K562 (cell line): ENCODE measurements at regions not wholly inside any gene's neighbourhood (a gene's known extent, or its start where the extent isn't known, plus 50 kb on each side); places are given as distances from the start of the nearest gene placed in this dataset.
A peak's percentile ranks its signal among the peaks of the same experiment; 100 is the strongest.

ENCODE experiments used
- BCL6 ChIP-seq: fragments of 250-450 bp; sonication (Bioruptor Pico); IDR thresholded peaks from 2 replicates; pipeline ENCODE4 v1.4.0; 2020
- FOS ChIP-seq: IDR thresholded peaks from 3 replicates; pipeline ENCODE4 v1.6.1; 2011; ENCODE audit not compliant: insufficient read length; ENCODE audit errors: extremely low read depth
- HDAC2 ChIP-seq: fragments of 450-650 bp; IDR thresholded peaks from 2 replicates; pipeline ENCODE4 v1.6.1; 2016; ENCODE audit warnings: mild to moderate bottlenecking
- HMGN3 ChIP-seq: IDR thresholded peaks from 2 replicates; pipeline ENCODE4 v1.6.1; 2011; ENCODE audit warnings: borderline replicate concordance, low read depth, mild to moderate bottlenecking, mixed read lengths, low read length; ENCODE audit not compliant: insufficient read length; ENCODE audit errors: extremely low read depth
- ILK ChIP-seq: fragments of 450-650 bp; IDR thresholded peaks from 2 replicates; pipeline ENCODE4 v1.6.1; 2016; ENCODE audit warnings: missing genetic modification characterization, low read depth, mild to moderate bottlenecking, missing compliant biosample characterization, moderate library complexity, borderline replicate concordance
- JUN ChIP-seq, 2 experiments: sonication (generic) in 1 of 2; formaldehyde crosslinking in 1 of 2; IDR thresholded peaks; 2 replicates each; pipeline versions ENCODE4 v1.6.1 to v1.8.0; 2012 to 2022; ENCODE audit warnings: borderline replicate concordance in 2 of 2, mild to moderate bottlenecking in 2 of 2, improper control_type of control experiment in 1 of 2, low read depth in 1 of 2, low read length in 1 of 2, missing genetic modification reagents in 1 of 2
- PML ChIP-seq: IDR thresholded peaks from 2 replicates; pipeline ENCODE4 v1.6.1; 2012; ENCODE audit warnings: low read length, inconsistent platforms
- SP1 ChIP-seq: sonication (generic); formaldehyde crosslinking; IDR thresholded peaks from 2 replicates; pipeline ENCODE4 v1.8.1; 2022; ENCODE audit warnings: mild to moderate bottlenecking, missing genetic modification reagents
- ZBTB8A ChIP-seq: fragments of 450-650 bp; IDR thresholded peaks from 2 replicates; pipeline ENCODE4 v1.6.1; 2018; ENCODE audit warnings: mild to moderate bottlenecking, moderate library complexity; ENCODE audit not compliant: partially characterized antibody
- ZFX ChIP-seq: sonication (generic); formaldehyde crosslinking; IDR thresholded peaks from 2 replicates; pipeline ENCODE4 v1.8.0; 2022; ENCODE audit warnings: mild to moderate bottlenecking, missing genetic modification reagents, moderate library complexity
- TF ChIP-seq, protein P1 (sequence below): sonication (generic); formaldehyde crosslinking; IDR thresholded peaks from 2 replicates; pipeline ENCODE4 v1.8.1; 2022; ENCODE audit warnings: missing genetic modification reagents
- TF ChIP-seq, protein P2 (sequence below), 3 experiments: fragments of 200-800 bp in 1 of 3; fragments of 250-450 bp in 1 of 3; fragments of 450-650 bp in 1 of 3; sonication (Bioruptor Pico) in 1 of 3; sonication (Bioruptor generic) in 1 of 3; formaldehyde crosslinking in 1 of 3; IDR thresholded peaks; 2 replicates each; pipeline versions ENCODE4 v1.6.1 to v1.8.0; 2016 to 2022; ENCODE audit warnings: mild to moderate bottlenecking in 2 of 3, missing genetic modification characterization in 2 of 3, missing compliant biosample characterization in 1 of 3, moderate library complexity in 1 of 3
- TF ChIP-seq, protein P3 (sequence below), 2 experiments: IDR thresholded peaks; 2 replicates each; pipeline ENCODE4 v1.6.1; 2012; ENCODE audit warnings: improper control_type of control experiment in 2 of 2, low read depth in 2 of 2, low read length in 2 of 2, borderline replicate concordance in 1 of 2
- TF ChIP-seq, protein P4 (sequence below): fragments of 200-800 bp; sonication (Bioruptor generic); IDR thresholded peaks from 2 replicates; pipeline ENCODE4 v1.6.1; 2017; ENCODE audit warnings: missing genetic modification characterization, missing compliant biosample characterization
- TF ChIP-seq, protein P5 (sequence below): fragments of 450-650 bp; formaldehyde crosslinking; IDR thresholded peaks from 2 replicates; pipeline ENCODE4 v1.4.0; 2022; ENCODE audit warnings: missing genetic modification characterization

DNA sequence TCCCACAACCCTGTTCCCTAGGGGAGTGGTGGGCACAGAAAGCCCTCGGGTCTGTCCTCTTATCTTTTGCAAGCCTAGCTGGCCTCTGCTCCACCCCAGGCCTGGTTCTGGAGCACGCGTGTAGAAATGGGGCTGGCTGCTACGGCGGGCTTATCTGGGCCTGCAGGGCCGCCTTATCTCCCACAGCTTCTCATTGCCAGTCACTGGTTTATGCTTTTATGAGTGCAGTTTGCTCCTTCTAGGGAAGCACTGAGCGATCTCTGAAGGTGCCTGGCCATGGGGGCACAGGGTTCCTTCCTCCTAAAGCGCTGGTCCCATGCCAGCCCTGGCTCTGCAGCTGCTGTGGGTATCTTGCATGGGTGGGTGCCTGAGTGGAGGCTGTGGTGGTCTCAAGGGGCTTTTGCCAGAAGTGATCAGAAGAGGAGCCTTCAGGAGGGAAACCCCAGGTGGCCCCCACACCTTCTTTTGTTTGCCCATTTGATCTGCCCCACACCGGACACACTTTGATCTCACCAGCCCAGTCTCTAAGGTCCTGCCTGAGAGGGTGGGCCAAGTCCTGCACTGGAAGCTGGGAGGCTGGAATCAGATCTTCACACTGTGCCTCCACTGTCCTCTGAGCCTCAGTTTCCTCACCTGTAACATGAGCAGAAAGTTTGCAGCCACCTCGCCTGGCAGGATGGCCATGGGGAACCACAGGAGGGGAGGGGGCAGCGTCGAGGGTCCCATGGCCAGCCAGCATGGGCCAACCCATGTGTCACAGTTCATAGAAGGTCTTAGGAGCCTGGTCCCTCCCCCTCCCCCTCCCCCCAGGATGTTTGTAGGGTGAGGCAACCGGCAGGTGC lies 86.6 kb upstream of the FGF3 start (continued):
- TF ChIP-seq, protein P1, sequence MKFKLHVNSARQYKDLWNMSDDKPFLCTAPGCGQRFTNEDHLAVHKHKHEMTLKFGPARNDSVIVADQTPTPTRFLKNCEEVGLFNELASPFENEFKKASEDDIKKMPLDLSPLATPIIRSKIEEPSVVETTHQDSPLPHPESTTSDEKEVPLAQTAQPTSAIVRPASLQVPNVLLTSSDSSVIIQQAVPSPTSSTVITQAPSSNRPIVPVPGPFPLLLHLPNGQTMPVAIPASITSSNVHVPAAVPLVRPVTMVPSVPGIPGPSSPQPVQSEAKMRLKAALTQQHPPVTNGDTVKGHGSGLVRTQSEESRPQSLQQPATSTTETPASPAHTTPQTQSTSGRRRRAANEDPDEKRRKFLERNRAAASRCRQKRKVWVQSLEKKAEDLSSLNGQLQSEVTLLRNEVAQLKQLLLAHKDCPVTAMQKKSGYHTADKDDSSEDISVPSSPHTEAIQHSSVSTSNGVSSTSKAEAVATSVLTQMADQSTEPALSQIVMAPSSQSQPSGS (CRISPR knock-in tag): no peak
- TF ChIP-seq BCL6 (CRISPR knock-in tag) (peak; percentile 45; the same call in 1 of the 2 replicates), ZFX (CRISPR knock-in tag) (peak; percentile 61), HMGN3 (peak; percentile 97), ZBTB8A (no peak), PML (peak; percentile 88), JUN (IDR thresholded peaks at IDR 0.05; ENCODE audit: borderline replicate concordance, low read depth, low read length) (0 out of 2 replicates have a peak, but pooled peaks have one; percentile 40), JUN (CRISPR knock-in tag; IDR thresholded peaks at IDR 0.05; ENCODE audit: borderline replicate concordance) (no peak), SP1 (CRISPR knock-in tag) (peak; percentile 23; the same call in 1 of the 2 replicates), ILK (tag) (no peak), FOS (no peak), HDAC2 (peak; percentile 97)
- TF ChIP-seq, protein P2, sequence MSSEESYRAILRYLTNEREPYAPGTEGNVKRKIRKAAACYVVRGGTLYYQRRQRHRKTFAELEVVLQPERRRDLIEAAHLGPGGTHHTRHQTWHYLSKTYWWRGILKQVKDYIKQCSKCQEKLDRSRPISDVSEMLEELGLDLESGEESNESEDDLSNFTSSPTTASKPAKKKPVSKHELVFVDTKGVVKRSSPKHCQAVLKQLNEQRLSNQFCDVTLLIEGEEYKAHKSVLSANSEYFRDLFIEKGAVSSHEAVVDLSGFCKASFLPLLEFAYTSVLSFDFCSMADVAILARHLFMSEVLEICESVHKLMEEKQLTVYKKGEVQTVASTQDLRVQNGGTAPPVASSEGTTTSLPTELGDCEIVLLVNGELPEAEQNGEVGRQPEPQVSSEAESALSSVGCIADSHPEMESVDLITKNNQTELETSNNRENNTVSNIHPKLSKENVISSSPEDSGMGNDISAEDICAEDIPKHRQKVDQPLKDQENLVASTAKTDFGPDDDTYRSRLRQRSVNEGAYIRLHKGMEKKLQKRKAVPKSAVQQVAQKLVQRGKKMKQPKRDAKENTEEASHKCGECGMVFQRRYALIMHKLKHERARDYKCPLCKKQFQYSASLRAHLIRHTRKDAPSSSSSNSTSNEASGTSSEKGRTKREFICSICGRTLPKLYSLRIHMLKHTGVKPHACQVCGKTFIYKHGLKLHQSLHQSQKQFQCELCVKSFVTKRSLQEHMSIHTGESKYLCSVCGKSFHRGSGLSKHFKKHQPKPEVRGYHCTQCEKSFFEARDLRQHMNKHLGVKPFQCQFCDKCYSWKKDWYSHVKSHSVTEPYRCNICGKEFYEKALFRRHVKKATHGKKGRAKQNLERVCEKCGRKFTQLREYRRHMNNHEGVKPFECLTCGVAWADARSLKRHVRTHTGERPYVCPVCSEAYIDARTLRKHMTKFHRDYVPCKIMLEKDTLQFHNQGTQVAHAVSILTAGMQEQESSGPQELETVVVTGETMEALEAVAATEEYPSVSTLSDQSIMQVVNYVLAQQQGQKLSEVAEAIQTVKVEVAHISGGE (CRISPR knock-in tag; IDR thresholded peaks at IDR 0.05): peak in 1 of 3 experiments; percentile 73; a peak in 2 of 6 replicates
- TF ChIP-seq, protein P3, sequence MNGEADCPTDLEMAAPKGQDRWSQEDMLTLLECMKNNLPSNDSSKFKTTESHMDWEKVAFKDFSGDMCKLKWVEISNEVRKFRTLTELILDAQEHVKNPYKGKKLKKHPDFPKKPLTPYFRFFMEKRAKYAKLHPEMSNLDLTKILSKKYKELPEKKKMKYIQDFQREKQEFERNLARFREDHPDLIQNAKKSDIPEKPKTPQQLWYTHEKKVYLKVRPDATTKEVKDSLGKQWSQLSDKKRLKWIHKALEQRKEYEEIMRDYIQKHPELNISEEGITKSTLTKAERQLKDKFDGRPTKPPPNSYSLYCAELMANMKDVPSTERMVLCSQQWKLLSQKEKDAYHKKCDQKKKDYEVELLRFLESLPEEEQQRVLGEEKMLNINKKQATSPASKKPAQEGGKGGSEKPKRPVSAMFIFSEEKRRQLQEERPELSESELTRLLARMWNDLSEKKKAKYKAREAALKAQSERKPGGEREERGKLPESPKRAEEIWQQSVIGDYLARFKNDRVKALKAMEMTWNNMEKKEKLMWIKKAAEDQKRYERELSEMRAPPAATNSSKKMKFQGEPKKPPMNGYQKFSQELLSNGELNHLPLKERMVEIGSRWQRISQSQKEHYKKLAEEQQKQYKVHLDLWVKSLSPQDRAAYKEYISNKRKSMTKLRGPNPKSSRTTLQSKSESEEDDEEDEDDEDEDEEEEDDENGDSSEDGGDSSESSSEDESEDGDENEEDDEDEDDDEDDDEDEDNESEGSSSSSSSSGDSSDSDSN (IDR thresholded peaks at IDR 0.05; ENCODE audit: borderline replicate concordance in 1 of 2, low read depth in 2 of 2, low read length in 2 of 2): peak; percentile 51 to 91; a peak in 2 of 4 replicates
- TF ChIP-seq, protein P4, sequence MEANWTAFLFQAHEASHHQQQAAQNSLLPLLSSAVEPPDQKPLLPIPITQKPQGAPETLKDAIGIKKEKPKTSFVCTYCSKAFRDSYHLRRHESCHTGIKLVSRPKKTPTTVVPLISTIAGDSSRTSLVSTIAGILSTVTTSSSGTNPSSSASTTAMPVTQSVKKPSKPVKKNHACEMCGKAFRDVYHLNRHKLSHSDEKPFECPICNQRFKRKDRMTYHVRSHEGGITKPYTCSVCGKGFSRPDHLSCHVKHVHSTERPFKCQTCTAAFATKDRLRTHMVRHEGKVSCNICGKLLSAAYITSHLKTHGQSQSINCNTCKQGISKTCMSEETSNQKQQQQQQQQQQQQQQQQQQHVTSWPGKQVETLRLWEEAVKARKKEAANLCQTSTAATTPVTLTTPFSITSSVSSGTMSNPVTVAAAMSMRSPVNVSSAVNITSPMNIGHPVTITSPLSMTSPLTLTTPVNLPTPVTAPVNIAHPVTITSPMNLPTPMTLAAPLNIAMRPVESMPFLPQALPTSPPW (CRISPR knock-in tag): peak; percentile 77
- TF ChIP-seq, protein P5, sequence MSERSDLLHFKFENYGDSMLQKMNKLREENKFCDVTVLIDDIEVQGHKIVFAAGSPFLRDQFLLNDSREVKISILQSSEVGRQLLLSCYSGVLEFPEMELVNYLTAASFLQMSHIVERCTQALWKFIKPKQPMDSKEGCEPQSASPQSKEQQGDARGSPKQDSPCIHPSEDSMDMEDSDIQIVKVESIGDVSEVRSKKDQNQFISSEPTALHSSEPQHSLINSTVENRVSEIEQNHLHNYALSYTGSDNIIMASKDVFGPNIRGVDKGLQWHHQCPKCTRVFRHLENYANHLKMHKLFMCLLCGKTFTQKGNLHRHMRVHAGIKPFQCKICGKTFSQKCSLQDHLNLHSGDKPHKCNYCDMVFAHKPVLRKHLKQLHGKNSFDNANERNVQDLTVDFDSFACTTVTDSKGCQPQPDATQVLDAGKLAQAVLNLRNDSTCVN (CRISPR knock-in tag): no peak
